K562 (cell line): ENCODE measurements at regions not wholly inside any gene's neighbourhood (a gene's known extent, or its start where the extent isn't known, plus 50 kb on each side); places are given as distances from the start of the nearest gene placed in this dataset.

Experiments used
- ATAC-seq: fragments of 200-7000 bp; cut with Tn5 transposase; 3 replicates; pipeline ENCODE4 v1.9.1; 2020; ENCODE audit warnings: moderate library complexity
- BruUV-seq: library from RNA; stranded (reverse); fragments of 400-500 nt; replicated peaks from 2 replicates; lab custom pipeline; 2021; lab: Mats Ljungman, UMichigan
- CTCF ChIA-PET: fragments of 300-600 bp; formaldehyde crosslinking; extraction: SDS; loops from one replicate; lab custom pipeline; 2021; ENCODE audit warnings: low intra/inter-chr PET ratio; lab: Yijun Ruan, JAX
- POLR2A ChIA-PET: fragments of 300-600, 350-650 bp; sonication (Branson Sonifier 250); formaldehyde crosslinking; extraction: SDS; loops from one replicate; lab custom pipeline; 2021; ENCODE audit warnings: antibody characterized with exemption, inconsistent platforms; lab: Yijun Ruan, JAX
- DNase-seq, 4 experiments: peaks; one replicate each; pipeline versions ENCODE4 v3.0.0 to v3.0.0-alpha.2; 2011 to 2018; ENCODE audit warnings: low spot score in 3 of 4, mixed read lengths in 3 of 4; ENCODE audit errors: extremely low read depth in 1 of 4
- FAIRE-seq: peaks from 2 replicates; lab custom pipeline; 2011; peaks lifted over from hg19 to GRCh38; lab: Jason Lieb, UNC
- H2AFZ ChIP-seq: 2 replicates; pipeline ENCODE4 v1.6.0; 2011; ENCODE audit warnings: low read depth, low read length, control low read depth, inconsistent platforms
- H3K27ac ChIP-seq: fragments of 200-600 bp; 3 replicates; pipeline ENCODE4 v1.8.0; 2011; ENCODE audit warnings: low read depth, mild to moderate bottlenecking, control low read depth, inconsistent platforms, low read length, moderate library complexity, mixed read lengths; ENCODE audit errors: extremely low read depth
- H3K27me3 ChIP-seq, 2 experiments: fragments of 300-600 bp in 1 of 2; 2 replicates in 1 of 2; 3 replicates in 1 of 2; pipeline versions ENCODE4 v1.6.0 to v1.8.0; 2011; ENCODE audit warnings: inconsistent platforms in 2 of 2, low read length in 2 of 2, mild to moderate bottlenecking in 1 of 2, mixed read lengths in 1 of 2, moderate library complexity in 1 of 2; ENCODE audit not compliant: control insufficient read depth in 2 of 2, insufficient read depth in 2 of 2
- H3K36me3 ChIP-seq: fragments of 300-600 bp; 3 replicates; pipeline ENCODE4 v1.8.0; 2011; ENCODE audit warnings: mild to moderate bottlenecking, low read length, inconsistent platforms; ENCODE audit not compliant: control insufficient read depth, insufficient read depth
- H3K4me1 ChIP-seq, 2 experiments: fragments of 200-600 bp in 1 of 2; replicated peaks in 1 of 2; 2 replicates in 1 of 2; 3 replicates in 1 of 2; pipeline versions ENCODE4 v1.5.1 to v1.8.0; 2011; ENCODE audit warnings: inconsistent platforms in 2 of 2, low read length in 2 of 2, mild to moderate bottlenecking in 1 of 2, mixed read lengths in 1 of 2, moderate library complexity in 1 of 2; ENCODE audit not compliant: control insufficient read depth in 2 of 2, insufficient read depth in 2 of 2
- H3K4me2 ChIP-seq: 2 replicates; pipeline ENCODE4 v1.6.1; 2011; ENCODE audit warnings: low read length, control low read depth, inconsistent platforms, mixed read lengths; ENCODE audit not compliant: insufficient read depth
- H3K4me3 ChIP-seq: fragments of 200-600 bp; sonication (generic), shearing (Covaris generic); 2 replicates; pipeline ENCODE4 v1.5.1; 2016; ENCODE audit warnings: control low read depth, inconsistent platforms
- H3K79me2 ChIP-seq: fragments of 200-600 bp; 3 replicates; pipeline ENCODE4 v1.8.0; 2011; ENCODE audit warnings: low read length, inconsistent platforms; ENCODE audit not compliant: control insufficient read depth, insufficient read depth
- H3K9ac ChIP-seq, 2 experiments: 2 replicates each; pipeline versions ENCODE4 v1.6.0 to v1.6.1; 2011; ENCODE audit warnings: low read depth in 2 of 2, low read length in 2 of 2, control low read depth in 1 of 2, inconsistent platforms in 1 of 2, mild to moderate bottlenecking in 1 of 2, mixed read lengths in 1 of 2; ENCODE audit not compliant: insufficient read depth in 1 of 2
- H3K9me1 ChIP-seq: one replicate; pipeline ENCODE4 v1.6.0; 2011; ENCODE audit warnings: inconsistent platforms, mild to moderate bottlenecking, low read length, moderate library complexity; ENCODE audit not compliant: control insufficient read depth, insufficient read depth
- H3K9me3 ChIP-seq: replicated peaks from 2 replicates; pipeline ENCODE4 v1.5.1; 2011; ENCODE audit warnings: low read depth, low read length, inconsistent platforms; ENCODE audit not compliant: control insufficient read depth, insufficient read depth
- H4K20me1 ChIP-seq: replicated peaks from 2 replicates; pipeline ENCODE4 v1.6.1; 2011; ENCODE audit warnings: low read length, inconsistent platforms, mixed read lengths; ENCODE audit not compliant: control insufficient read depth, insufficient read depth
- DDX20 ChIP-seq: fragments of 450-650 bp; IDR thresholded peaks from 2 replicates; pipeline ENCODE4 v1.6.1; 2016; ENCODE audit warnings: missing genetic modification characterization, low read depth, mild to moderate bottlenecking, missing compliant biosample characterization, moderate library complexity
- DMBX1 ChIP-seq: fragments of 250-450 bp; sonication (Bioruptor Pico); IDR thresholded peaks from 2 replicates; pipeline ENCODE4 v1.8.0; 2022; ENCODE audit warnings: inconsistent platforms, mild to moderate bottlenecking, moderate library complexity, borderline replicate concordance
- DPF2 ChIP-seq: fragments of 450-650 bp; IDR thresholded peaks from 2 replicates; pipeline ENCODE4 v1.6.1; 2016
- E2F3 ChIP-seq: fragments of 250-450 bp; sonication (Bioruptor Pico); IDR thresholded peaks from 2 replicates; pipeline ENCODE4 v1.4.0; 2020; ENCODE audit warnings: mild to moderate bottlenecking
- FOXA3 ChIP-seq, 2 experiments: fragments of 450-650 bp in 1 of 2; sonication (generic) in 1 of 2; formaldehyde crosslinking; IDR thresholded peaks in 1 of 2; conservative IDR thresholded peaks in 1 of 2; 2 replicates each; pipeline versions ENCODE4 v1.4.0 to v1.8.0; 2020 to 2022; ENCODE audit warnings: mild to moderate bottlenecking in 2 of 2, missing genetic modification reagents in 1 of 2
- GABPB2 ChIP-seq: fragments of 250-450 bp; sonication (Bioruptor Pico); conservative IDR thresholded peaks from 2 replicates; pipeline ENCODE4 v1.5.1; 2021; ENCODE audit warnings: mild to moderate bottlenecking
- HDGF ChIP-seq: fragments of 450-650 bp; IDR thresholded peaks from 2 replicates; pipeline ENCODE4 v1.6.1; 2016
- HLTF ChIP-seq: fragments of 450-650 bp; IDR thresholded peaks from 2 replicates; pipeline ENCODE4 v1.6.1; 2016
- MED1 ChIP-seq: sonication (generic); formaldehyde crosslinking; IDR thresholded peaks from 2 replicates; pipeline ENCODE4 v1.8.1; 2023; ENCODE audit warnings: missing genetic modification reagents, borderline replicate concordance
- PHF8 ChIP-seq: fragments of 200-600 bp; sonication (generic); IDR thresholded peaks from 2 replicates; pipeline ENCODE4 v1.6.1; 2012; ENCODE audit warnings: mixed run types, mild to moderate bottlenecking, inconsistent platforms, low read length, moderate library complexity, borderline replicate concordance
- POLR2AphosphoS5 ChIP-seq: IDR thresholded peaks from 2 replicates; pipeline ENCODE4 v1.6.1; 2011; ENCODE audit warnings: mild to moderate bottlenecking, low read depth, low read length, moderate library complexity; ENCODE audit not compliant: control insufficient read depth, insufficient read depth
- SMARCB1 ChIP-seq: IDR thresholded peaks from 2 replicates; pipeline ENCODE4 v1.6.1; 2011; ENCODE audit warnings: improper control_type of control experiment, low read depth; ENCODE audit not compliant: insufficient read length
- ZNF175 ChIP-seq: fragments of 200-800 bp; sonication (Bioruptor generic); IDR thresholded peaks from 2 replicates; pipeline ENCODE4 v1.6.1; 2016; ENCODE audit warnings: low read depth, mild to moderate bottlenecking, missing genetic modification characterization, missing compliant biosample characterization
- ZNF324 ChIP-seq: fragments of 250-450 bp; sonication (Bioruptor Pico); IDR thresholded peaks from 2 replicates; pipeline ENCODE4 v1.4.0; 2020; ENCODE audit warnings: mild to moderate bottlenecking
- ZNF347 ChIP-seq: fragments of 450-650 bp; formaldehyde crosslinking; IDR thresholded peaks from 2 replicates; pipeline ENCODE4 v1.4.0; 2020; ENCODE audit warnings: low read depth, mild to moderate bottlenecking, moderate library complexity
- ZNF431 ChIP-seq: sonication (generic); formaldehyde crosslinking; IDR thresholded peaks from 2 replicates; pipeline ENCODE4 v1.8.0; 2022; ENCODE audit warnings: mild to moderate bottlenecking, missing genetic modification reagents
- ZNF586 ChIP-seq: fragments of 450-650 bp; formaldehyde crosslinking; conservative IDR thresholded peaks from 2 replicates; pipeline ENCODE4 v1.4.0; 2020; ENCODE audit warnings: mild to moderate bottlenecking, moderate library complexity
- WGBS: fragments of 100-300 bp; shearing (Covaris generic); methylation state at CpG from one replicate; pipeline ENCODE4 v1.1.6; 2016; ENCODE audit warnings: low coverage, mixed read lengths; ENCODE audit not compliant: insufficient coverage; ENCODE audit errors: missing lambda C conversion rate; 5-methylcytosine and 5-hydroxymethylcytosine counted together
- in situ Hi-C: fragments of 300-500 bp; cut with MboI; formaldehyde crosslinking; loops from 4 replicates; pipeline ENCODE4 v1.15.0; 2018; ENCODE audit warnings: inconsistent platforms, mixed read lengths
- intact Hi-C: fragments of 100-400 bp; cut with micrococcal nuclease; formaldehyde crosslinking; loops from 2 replicates; pipeline ENCODE4 v1.14.2; 2022
- TF ChIP-seq, protein P1 (sequence below): fragments of 450-650 bp; IDR thresholded peaks from 2 replicates; pipeline ENCODE4 v1.6.1; 2014; ENCODE audit warnings: low read depth, mild to moderate bottlenecking, moderate library complexity, borderline replicate concordance
- TF ChIP-seq, protein P2 (sequence below): fragments of 450-650 bp; IDR thresholded peaks from one replicate; pipeline ENCODE4 v1.6.1; 2018; ENCODE audit warnings: mild to moderate bottlenecking, moderate library complexity; ENCODE audit not compliant: partially characterized antibody
- TF ChIP-seq, protein P3 (sequence below): sonication (generic); formaldehyde crosslinking; IDR thresholded peaks from 2 replicates; pipeline ENCODE4 v1.8.0; 2022; ENCODE audit warnings: missing genetic modification reagents, mild to moderate bottlenecking, moderate library complexity, borderline replicate concordance

- TF ChIP-seq, protein P1, sequence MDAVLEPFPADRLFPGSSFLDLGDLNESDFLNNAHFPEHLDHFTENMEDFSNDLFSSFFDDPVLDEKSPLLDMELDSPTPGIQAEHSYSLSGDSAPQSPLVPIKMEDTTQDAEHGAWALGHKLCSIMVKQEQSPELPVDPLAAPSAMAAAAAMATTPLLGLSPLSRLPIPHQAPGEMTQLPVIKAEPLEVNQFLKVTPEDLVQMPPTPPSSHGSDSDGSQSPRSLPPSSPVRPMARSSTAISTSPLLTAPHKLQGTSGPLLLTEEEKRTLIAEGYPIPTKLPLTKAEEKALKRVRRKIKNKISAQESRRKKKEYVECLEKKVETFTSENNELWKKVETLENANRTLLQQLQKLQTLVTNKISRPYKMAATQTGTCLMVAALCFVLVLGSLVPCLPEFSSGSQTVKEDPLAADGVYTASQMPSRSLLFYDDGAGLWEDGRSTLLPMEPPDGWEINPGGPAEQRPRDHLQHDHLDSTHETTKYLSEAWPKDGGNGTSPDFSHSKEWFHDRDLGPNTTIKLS: no peak
- no peak for TF ChIP-seq POLR2AphosphoS5
- no peak for TF ChIP-seq PHF8
- TF ChIP-seq, protein P2, sequence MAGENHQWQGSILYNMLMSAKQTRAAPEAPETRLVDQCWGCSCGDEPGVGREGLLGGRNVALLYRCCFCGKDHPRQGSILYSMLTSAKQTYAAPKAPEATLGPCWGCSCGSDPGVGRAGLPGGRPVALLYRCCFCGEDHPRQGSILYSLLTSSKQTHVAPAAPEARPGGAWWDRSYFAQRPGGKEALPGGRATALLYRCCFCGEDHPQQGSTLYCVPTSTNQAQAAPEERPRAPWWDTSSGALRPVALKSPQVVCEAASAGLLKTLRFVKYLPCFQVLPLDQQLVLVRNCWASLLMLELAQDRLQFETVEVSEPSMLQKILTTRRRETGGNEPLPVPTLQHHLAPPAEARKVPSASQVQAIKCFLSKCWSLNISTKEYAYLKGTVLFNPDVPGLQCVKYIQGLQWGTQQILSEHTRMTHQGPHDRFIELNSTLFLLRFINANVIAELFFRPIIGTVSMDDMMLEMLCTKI: no peak
- TF ChIP-seq, all 486 proteins: peak for 0
These were observed 993.6 kb upstream of the SPRY2 start (continued) for GRCh38 chr13:81334481-81334880.

- TF ChIP-seq GABPB2 (CRISPR knock-in tag) (no peak), ZNF347 (no peak), ZNF431 (CRISPR knock-in tag) (no peak), DPF2 (no peak), HDGF (no peak), E2F3 (CRISPR knock-in tag) (no peak), MED1 (CRISPR knock-in tag) (no peak), FOXA3 (CRISPR knock-in tag; conservative IDR thresholded peaks at IDR 0.05 in 1 of 2, IDR thresholded peaks at IDR 0.05 in 1 of 2) (no peak), ZNF324 (CRISPR knock-in tag) (no peak), ZNF586 (no peak), DDX20 (tag) (no peak), HLTF (no peak), DMBX1 (CRISPR knock-in tag) (no peak), SMARCB1 (no peak), ZNF175 (no peak)
- TF ChIP-seq, protein P3, sequence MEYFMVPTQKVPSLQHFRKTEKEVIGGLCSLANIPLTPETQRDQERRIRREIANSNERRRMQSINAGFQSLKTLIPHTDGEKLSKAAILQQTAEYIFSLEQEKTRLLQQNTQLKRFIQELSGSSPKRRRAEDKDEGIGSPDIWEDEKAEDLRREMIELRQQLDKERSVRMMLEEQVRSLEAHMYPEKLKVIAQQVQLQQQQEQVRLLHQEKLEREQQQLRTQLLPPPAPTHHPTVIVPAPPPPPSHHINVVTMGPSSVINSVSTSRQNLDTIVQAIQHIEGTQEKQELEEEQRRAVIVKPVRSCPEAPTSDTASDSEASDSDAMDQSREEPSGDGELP (CRISPR knock-in tag): no peak
- FAIRE-seq: no peak
- H3K27ac ChIP-seq: no peak overlapping the region
- H3K4me2 ChIP-seq: no peak overlapping the region
- no peaks in the 10 kb centered on the region for H3K36me3 ChIP-seq
- no peaks in the 10 kb centered on the region for H3K9me3 ChIP-seq
- no peak overlapping the region for H3K9ac ChIP-seq
- H4K20me1 ChIP-seq: no peaks in the 10 kb centered on the region
- peaks cover 15% of the 10 kb centered on the region; the same call in 2 of the 3 replicates for H3K79me2 ChIP-seq
- POLR2A ChIA-PET: no interaction called here
- no peaks in the 10 kb centered on the region for H3K4me1 ChIP-seq
- BruUV-seq: no TSS peak
- no peak overlapping the region for H2AFZ ChIP-seq
- no peak for DNase-seq
- 30% methylated on average over 1 of the region's 1 CpG for WGBS
- no peaks in the 10 kb centered on the region for H3K27me3 ChIP-seq
- ATAC-seq: no peak
- CTCF ChIA-PET: no interaction called here
- no peak overlapping the region for H3K4me3 ChIP-seq
- intact Hi-C loops: no loop called here
- no peaks in the 10 kb centered on the region for H3K9me1 ChIP-seq
- in situ Hi-C loops: no loop called here
These were observed 986.0 kb upstream of the SPRY2 start for GRCh38 chr13:81326913-81327312.
